Activated B cell treated with CpG ODN at 0.5 μM for 24 hours (primary cell): ENCODE measurements at regions not wholly inside any gene's neighbourhood (a gene's known extent, or its start where the extent isn't known, plus 50 kb on each side); places are given as distances from the start of the nearest gene placed in this dataset.

Experiments
- ATAC-seq: fragments of 200-7000 bp; cut with Tn5 transposase; one replicate; pipeline ENCODE4 v1.10.0; 2021; ENCODE audit warnings: low read depth, mild to moderate bottlenecking, moderate library complexity
- CTCF ChIA-PET: fragments of 350-600 bp; sonication (Branson Sonifier 250); formaldehyde crosslinking; loops from one replicate; lab custom pipeline; 2021; ENCODE audit warnings: antibody characterized with exemption; lab: Charles Lee
- POLR2A ChIA-PET: fragments of 350-600 bp; sonication (Branson Sonifier 250); formaldehyde crosslinking; loops from one replicate; lab custom pipeline; 2021; ENCODE audit warnings: antibody characterized with exemption; lab: Charles Lee
- DNase-seq: peaks from one replicate; pipeline ENCODE4 v3.0.0; 2022
- H3K27ac Mint-ChIP-seq: one replicate; pipeline ENCODE4 v1.8.0; 2020; ENCODE audit warnings: mixed read lengths
- H3K27me3 Mint-ChIP-seq: one replicate; pipeline ENCODE4 v1.8.0; 2021; ENCODE audit warnings: mixed read lengths
- H3K36me3 Mint-ChIP-seq: one replicate; pipeline ENCODE4 v1.8.0; 2021; ENCODE audit warnings: low read depth, mixed read lengths
- H3K4me1 Mint-ChIP-seq: one replicate; pipeline ENCODE4 v1.8.0; 2021; ENCODE audit warnings: mixed read lengths
- H3K4me3 Mint-ChIP-seq: one replicate; pipeline ENCODE4 v1.8.0; 2020; ENCODE audit warnings: mild to moderate bottlenecking, mixed read lengths
- H3K9me3 Mint-ChIP-seq: one replicate; pipeline ENCODE4 v1.8.0; 2020; ENCODE audit warnings: mixed read lengths
- intact Hi-C: fragments of 100-400 bp; cut with micrococcal nuclease; formaldehyde crosslinking; loops from one replicate; pipeline ENCODE4 v1.15.1; 2024
- TF ChIP-seq, protein P1 (sequence below): fragments of 200-600 bp; IDR thresholded peaks from one replicate; pipeline ENCODE4 v1.8.0; 2022; ENCODE audit warnings: antibody characterized with exemption, mild to moderate bottlenecking

DNA sequence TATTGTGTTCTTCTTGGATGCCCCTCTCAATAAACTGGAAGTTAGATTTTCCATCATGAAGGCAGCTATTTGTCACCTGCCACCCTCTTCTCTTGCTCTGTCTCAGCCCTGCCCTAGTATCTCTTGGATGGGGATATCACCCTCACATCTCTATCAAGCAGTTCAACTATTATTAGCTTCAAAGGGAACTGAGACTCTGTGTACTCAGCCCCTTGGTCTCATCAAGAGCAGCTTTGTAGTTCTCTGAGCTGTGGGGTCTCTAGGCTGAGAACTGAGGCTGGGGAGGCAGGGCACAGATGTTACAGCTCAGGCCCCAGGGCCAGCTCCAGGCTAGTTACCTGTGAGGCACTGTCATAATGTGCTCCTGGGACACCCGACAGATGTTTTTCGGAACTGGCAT, 130.3 kb downstream of the DAD1 start:
- TF ChIP-seq, protein P1, sequence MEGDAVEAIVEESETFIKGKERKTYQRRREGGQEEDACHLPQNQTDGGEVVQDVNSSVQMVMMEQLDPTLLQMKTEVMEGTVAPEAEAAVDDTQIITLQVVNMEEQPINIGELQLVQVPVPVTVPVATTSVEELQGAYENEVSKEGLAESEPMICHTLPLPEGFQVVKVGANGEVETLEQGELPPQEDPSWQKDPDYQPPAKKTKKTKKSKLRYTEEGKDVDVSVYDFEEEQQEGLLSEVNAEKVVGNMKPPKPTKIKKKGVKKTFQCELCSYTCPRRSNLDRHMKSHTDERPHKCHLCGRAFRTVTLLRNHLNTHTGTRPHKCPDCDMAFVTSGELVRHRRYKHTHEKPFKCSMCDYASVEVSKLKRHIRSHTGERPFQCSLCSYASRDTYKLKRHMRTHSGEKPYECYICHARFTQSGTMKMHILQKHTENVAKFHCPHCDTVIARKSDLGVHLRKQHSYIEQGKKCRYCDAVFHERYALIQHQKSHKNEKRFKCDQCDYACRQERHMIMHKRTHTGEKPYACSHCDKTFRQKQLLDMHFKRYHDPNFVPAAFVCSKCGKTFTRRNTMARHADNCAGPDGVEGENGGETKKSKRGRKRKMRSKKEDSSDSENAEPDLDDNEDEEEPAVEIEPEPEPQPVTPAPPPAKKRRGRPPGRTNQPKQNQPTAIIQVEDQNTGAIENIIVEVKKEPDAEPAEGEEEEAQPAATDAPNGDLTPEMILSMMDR: no peak
- Mint-ChIP-seq H3K4me3 (no peak overlapping the region), H3K4me1 (peaks cover 15% of the 10 kb centered on the region), H3K9me3 (no peaks in the 10 kb centered on the region), H3K36me3 (no peaks in the 10 kb centered on the region), H3K27me3 (no peaks in the 10 kb centered on the region), H3K27ac (no peak overlapping the region)
- DNase-seq (no peak), ATAC-seq (no peak)
- POLR2A ChIA-PET: interaction anchor here (1.1 to 2.7 kb wide), 4 partner anchors 10 to 97 kb away, joined by 3 to 10 read pairs (median 4); no protein-coding TSS in a partner anchor
- intact Hi-C loops: no loop called here
- CTCF ChIA-PET: interaction anchor here (0.7 to 2.5 kb wide), 5 partner anchors 10 to 982 kb away, joined by 3 to 10 read pairs (median 5); partner anchors contain the start of genes RAB2B and TOX4

GRCh38 chr14:22456998-22457594, 131.9 kb downstream of the DAD1 start:
- POLR2A ChIA-PET: interaction anchor here (0.6 to 1.0 kb wide), 2 partner anchors 24 to 68 kb away, joined by 3 to 5 read pairs; no protein-coding TSS in a partner anchor
- H3K4me1 Mint-ChIP-seq: peaks cover 10% of the 10 kb centered on the region

DNA sequence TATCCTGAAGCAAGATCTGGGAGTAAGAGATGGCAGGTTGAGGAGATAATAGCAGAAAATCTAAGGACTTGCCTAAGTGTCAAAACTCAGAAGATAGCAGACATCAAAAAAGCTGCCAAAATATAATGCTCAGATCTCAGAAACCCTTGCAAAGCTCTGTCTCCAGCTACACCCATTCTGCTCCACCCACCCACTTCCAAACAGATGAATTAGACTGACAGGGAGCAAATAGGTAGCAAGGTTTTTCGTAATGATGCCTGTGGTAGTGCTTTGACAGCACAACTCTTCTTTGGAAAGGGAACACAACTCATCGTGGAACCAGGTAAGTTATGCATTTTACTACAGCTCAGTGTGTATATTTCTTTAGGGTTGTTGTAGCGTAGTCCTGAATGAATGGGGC, 132.6 kb downstream of the DAD1 start:
- no peaks in the 10 kb centered on the region for H3K27me3 Mint-ChIP-seq
- ATAC-seq (no peak), DNase-seq (no peak)
- no peak overlapping the region for H3K4me3 Mint-ChIP-seq
- H3K36me3 Mint-ChIP-seq: no peaks in the 10 kb centered on the region
- POLR2A ChIA-PET: interaction anchor here (1.0 kb wide), 1 partner anchor 23 kb away, joined by 5 read pairs; no protein-coding TSS in a partner anchor
- no peaks in the 10 kb centered on the region for H3K9me3 Mint-ChIP-seq
- no peak overlapping the region for H3K27ac Mint-ChIP-seq
- intact Hi-C loops: loop anchor here (1.0 kb wide), 1 partner anchor 9 kb away; no protein-coding TSS in a partner anchor
- TF ChIP-seq, protein P1: no peak
- CTCF ChIA-PET: no interaction called here
- H3K4me1 Mint-ChIP-seq: peaks cover 10% of the 10 kb centered on the region

More at GRCh38 chr14:22456998-22457594, 131.9 kb downstream of the DAD1 start:
- Mint-ChIP-seq H3K27me3 (no peaks in the 10 kb centered on the region), H3K4me3 (no peak overlapping the region), H3K27ac (no peak overlapping the region), H3K36me3 (no peaks in the 10 kb centered on the region), H3K9me3 (no peaks in the 10 kb centered on the region)
- intact Hi-C loops: loop anchor here (1.0 kb wide), 1 partner anchor 8 kb away; no protein-coding TSS in a partner anchor
- DNase-seq: no peak
- no peak for ATAC-seq
- CTCF ChIA-PET: interaction anchor here (1.5 kb wide), 1 partner anchor 15 kb away, joined by 4 read pairs; no protein-coding TSS in a partner anchor
- TF ChIP-seq, protein P1: no peak

DNA sequence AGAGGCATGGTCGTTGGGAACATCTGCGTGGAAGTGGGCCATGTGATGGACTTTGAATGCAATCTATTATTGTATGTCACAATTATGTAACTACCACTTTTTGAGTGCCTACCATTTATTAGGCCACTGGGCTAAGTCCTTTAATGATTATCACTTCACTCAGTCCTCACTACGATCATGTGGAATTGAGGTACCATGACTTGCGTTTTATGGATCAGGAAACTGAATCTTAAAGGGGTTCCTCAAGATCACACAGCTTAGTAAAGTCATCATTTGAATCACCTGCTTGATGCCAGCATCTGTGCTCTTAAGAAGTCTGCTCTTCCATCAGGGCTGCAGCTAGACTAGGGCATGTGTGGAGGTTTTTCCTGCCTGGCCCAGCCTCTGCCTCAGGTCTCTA, 136.7 kb downstream of the DAD1 start:
- CTCF ChIA-PET: interaction anchor here (1.0 to 1.1 kb wide), 2 partner anchors 20 to 118 kb away, joined by 3 to 4 read pairs; no protein-coding TSS in a partner anchor
- intact Hi-C loops: no loop called here
- ATAC-seq (no peak), DNase-seq (no peak)
- Mint-ChIP-seq H3K9me3 (no peaks in the 10 kb centered on the region), H3K36me3 (no peaks in the 10 kb centered on the region), H3K4me3 (no peak overlapping the region), H3K27ac (no peak overlapping the region), H3K27me3 (no peaks in the 10 kb centered on the region), H3K4me1 (peaks cover 23% of the 10 kb centered on the region)
- POLR2A ChIA-PET: no interaction called here
- TF ChIP-seq, protein P1: no peak

GRCh38 chr14:22450266-22450665, 138.8 kb downstream of the DAD1 start:
- no peak overlapping the region for H3K27ac Mint-ChIP-seq
- TF ChIP-seq, protein P1: no peak
- H3K9me3 Mint-ChIP-seq: no peaks in the 10 kb centered on the region
- H3K4me1 Mint-ChIP-seq: peaks cover 23% of the 10 kb centered on the region
- no peak for ATAC-seq
- intact Hi-C loops: no loop called here
- ChIA-PET POLR2A (interaction anchor here (3.5 kb wide), 1 partner anchor 10 kb away, joined by 10 read pairs; no protein-coding TSS in a partner anchor), CTCF (no interaction called here)
- no peak for DNase-seq
- no peak overlapping the region for H3K4me3 Mint-ChIP-seq
- no peaks in the 10 kb centered on the region for H3K36me3 Mint-ChIP-seq
- H3K27me3 Mint-ChIP-seq: no peaks in the 10 kb centered on the region
